GM19240 (cell line): ENCODE measurements at regions not wholly inside any gene's neighbourhood (a gene's known extent, or its start where the extent isn't known, plus 50 kb on each side); places are given as distances from the start of the nearest gene placed in this dataset.

Source experiments
- DNase-seq: peaks from one replicate; pipeline ENCODE4 v3.0.0; 2011; ENCODE audit warnings: low spot score; ENCODE audit not compliant: insufficient read length

DNA sequence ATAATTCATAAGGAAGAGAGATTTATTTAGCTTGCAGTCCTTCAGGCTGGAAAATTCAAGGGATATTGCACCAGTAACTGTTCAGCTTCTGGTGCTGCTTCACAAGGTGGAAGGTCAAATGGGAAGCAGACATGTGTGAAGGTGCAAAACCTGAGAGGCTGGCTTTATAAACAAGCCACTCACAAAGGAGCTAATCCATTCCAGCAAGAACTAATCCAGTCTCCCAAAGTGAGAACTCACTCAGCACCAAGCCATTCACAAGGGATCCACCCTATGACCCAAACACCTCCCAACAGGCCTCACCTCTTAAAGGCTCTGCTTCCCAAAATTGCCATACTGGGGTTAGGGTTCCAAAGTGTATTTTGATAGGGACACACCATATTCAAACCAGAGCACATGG lies 1018.4 kb upstream of the ACVR2A start:
- DNase-seq = no peak

GRCh38 chr2:146821836-146822316 lies 1023.0 kb upstream of the ACVR2A start:
- DNase-seq = no peak

- no peak for DNase-seq
These were observed 1024.2 kb upstream of the ACVR2A start for GRCh38 chr2:146820672-146821071.

- DNase-seq = no peak
These were observed 1026.7 kb upstream of the ACVR2A start for GRCh38 chr2:146818122-146818521.

DNA sequence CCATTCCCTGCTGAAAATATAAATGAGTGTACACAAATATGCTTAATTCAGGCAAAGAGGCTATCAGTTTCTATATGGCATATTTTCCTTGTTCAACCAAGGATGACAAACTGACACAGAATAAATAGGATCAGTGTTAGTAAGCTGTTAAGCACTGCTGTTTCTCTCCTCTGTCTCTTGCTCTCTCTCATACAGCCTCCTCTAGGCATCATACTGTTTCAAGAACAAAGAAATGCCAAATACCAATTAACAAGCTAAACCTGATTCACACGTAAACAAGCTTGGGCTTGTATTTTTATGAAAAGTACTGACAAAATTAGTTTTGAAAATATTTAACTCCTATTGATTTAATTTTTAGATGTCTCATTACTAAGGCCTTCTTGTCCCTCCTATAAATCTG lies 1027.2 kb upstream of the ACVR2A start:
- DNase-seq = no peak

DNA sequence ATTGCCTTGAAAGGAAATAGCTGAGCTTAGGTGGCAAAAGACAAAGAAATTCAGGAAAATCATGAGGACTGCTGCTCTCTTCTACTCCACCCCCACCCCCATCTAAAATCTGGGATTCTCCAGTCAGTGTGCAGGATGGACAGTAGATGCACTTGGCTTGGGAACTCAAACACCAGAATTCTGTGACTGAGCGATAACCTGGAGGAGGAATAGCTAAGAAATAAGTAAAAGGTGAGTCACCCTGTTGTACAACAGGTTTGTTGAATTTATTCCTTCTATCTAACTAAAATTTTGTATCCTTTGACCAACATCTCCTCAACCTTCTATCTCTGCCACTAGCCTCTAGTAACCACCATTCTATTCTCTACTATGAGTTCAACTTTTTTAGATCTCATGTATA lies 1029.9 kb upstream of the ACVR2A start:
- no peak for DNase-seq

- DNase-seq = no peak
These were observed 1037.2 kb upstream of the ACVR2A start for GRCh38 chr2:146807568-146808168.

DNA sequence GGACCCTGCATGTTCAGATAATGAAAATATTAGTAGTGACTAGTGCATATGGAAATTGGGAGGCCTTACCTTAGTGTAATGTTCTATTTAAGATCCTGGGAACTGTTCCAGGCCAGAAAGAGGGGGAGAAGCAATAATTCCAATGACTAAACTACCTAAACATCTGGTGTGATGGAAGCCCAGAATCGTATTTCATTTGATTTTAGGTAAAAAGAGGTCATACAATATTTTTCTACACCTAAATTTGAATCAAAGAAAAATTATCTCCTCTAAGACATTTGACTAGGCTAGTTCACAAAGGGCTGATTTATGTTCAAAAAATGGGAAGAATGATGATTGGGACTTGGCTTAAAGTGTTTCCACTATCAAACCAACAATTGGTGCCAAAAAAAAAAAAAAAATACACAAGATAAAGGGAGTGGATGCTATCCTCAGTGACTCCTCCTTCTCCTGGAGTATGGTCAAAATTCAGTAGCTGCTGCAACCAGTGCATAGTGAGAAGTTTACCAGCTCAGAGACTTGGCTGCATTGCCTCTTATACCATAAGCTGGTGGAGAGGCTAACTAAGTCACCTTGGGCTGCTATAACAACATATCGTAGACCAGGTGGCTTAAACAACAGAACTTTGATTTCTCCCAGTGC lies 1038.3 kb upstream of the ACVR2A start:
- no peak for DNase-seq

DNA sequence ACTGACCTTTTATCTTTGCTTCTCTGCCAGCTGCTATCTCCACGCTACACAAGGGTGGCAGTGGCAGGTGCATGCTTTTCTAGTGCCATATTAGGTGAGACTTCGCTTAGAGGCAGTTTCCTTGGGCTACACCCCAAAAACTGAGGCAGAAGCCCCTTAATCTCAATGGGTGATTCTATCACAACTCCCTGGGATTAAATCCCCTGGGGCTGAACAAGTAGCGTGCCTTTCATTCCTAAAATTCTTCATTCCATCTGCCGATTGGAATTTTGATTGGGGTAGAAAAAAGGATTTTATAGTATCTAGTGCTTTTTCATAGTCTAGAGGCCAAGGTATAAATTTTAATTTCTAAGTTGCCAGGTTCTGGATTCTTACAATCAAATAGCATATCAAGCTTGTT lies 1040.5 kb upstream of the ACVR2A start:
- DNase-seq = no peak

DNA sequence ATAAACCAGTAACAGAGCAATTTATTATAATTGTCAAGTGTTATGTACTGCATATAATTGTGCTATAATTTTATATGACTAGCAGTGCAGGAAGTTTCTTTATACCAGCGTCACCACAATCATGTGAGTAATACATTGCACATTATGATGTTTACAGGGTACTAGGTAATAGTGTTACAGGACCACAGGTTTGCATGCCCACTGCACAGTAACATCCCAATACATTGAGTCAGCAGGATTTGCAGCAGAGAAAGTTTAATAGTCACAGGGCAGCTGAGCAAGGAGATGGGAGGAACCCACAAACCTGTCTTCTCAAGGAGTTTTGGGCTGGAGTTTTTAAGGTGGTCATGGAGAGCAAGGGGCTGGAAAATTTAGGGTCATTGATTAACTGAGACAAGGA lies 1042.9 kb upstream of the ACVR2A start:
- no peak for DNase-seq

GRCh38 chr2:146786396-146786795 lies 1058.4 kb upstream of the ACVR2A start:
- no peak for DNase-seq

DNA sequence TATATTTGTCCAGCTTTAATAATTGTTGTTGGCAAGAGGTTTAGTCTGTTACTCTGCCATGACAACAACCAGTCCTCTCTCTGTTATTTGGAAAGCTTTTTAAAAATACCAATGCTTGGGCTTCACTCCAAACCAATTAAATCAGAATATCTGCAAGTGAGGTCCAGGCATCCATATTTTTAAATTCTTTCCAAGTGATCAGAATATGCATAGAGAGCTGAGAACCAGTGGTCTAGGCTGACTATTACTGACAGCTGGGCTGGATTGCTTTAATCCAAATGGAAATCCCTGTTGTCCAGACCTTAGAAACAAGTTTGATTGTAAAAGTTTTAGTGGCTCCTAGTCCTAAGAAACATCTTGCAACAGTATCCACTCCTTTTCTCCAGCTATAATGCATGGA lies 1059.7 kb upstream of the ACVR2A start:
- no peak for DNase-seq

DNA sequence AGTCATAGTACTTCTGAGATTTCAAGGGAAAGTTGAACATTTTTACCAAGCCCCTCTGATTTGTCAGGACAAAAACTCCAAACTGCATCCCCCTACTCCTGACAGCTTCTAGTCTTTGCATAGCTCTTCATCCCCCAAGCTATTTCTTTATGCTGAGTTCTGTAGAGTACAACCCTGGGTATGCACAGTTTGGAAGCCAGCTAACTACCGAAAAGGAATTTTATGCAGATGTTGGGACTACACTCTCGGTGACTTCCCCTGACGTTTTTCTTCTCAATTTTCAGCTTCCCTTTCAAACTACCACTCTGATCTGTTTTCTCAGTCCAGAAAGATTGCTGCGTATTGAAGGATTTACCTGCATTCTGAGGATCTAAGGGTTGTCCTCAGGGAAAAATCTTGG lies 1060.2 kb upstream of the ACVR2A start:
- DNase-seq = no peak

GRCh38 chr2:146777181-146777580 lies 1067.6 kb upstream of the ACVR2A start:
- DNase-seq = no peak

DNA sequence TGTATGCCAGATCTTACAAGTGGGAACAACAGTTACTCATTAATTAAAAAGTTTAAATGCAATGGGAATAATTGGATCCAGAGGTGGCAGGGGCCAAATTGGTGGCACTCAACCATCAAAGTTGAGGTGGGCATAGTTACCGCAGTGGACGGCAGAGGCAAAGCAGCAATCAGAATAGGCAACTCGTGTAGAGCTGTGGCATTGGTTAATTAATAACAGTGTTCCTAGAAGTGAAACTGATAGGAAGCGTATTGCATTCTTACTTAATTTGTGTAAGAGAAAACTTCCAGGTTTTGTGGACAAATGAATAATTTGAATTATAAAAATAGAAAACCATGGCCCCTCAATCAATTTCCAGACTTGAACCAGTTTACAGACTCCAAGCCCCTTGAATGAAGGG lies 1068.2 kb upstream of the ACVR2A start:
- no peak for DNase-seq

- DNase-seq = no peak
These were observed 1073.3 kb upstream of the ACVR2A start for GRCh38 chr2:146771531-146771930.

- no peak for DNase-seq
These were observed 1080.5 kb upstream of the ACVR2A start for GRCh38 chr2:146764301-146764700.

DNA sequence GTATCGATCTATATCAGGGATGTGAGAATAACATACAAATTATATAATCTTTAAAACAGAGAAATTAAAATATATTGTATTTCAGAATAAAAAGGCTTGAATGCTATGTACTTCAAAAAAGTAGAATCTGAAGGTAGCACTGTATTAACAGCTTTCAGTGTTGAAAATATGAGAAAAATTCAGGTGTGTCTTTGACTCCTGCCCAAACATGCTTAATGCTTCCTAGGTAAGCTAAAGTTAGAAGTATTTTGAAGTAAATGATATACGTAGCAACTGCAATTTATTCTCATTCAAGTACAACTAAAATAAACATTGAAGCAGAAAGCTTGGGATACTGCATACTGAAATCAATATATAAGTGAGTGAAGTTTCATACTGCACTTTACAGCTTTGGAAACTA lies 1082.0 kb upstream of the ACVR2A start:
- no peak for DNase-seq

- no peak for DNase-seq
These were observed 1090.2 kb upstream of the ACVR2A start for GRCh38 chr2:146754606-146755005.

GRCh38 chr2:146748046-146748445 lies 1096.8 kb upstream of the ACVR2A start:
- no peak for DNase-seq

DNA sequence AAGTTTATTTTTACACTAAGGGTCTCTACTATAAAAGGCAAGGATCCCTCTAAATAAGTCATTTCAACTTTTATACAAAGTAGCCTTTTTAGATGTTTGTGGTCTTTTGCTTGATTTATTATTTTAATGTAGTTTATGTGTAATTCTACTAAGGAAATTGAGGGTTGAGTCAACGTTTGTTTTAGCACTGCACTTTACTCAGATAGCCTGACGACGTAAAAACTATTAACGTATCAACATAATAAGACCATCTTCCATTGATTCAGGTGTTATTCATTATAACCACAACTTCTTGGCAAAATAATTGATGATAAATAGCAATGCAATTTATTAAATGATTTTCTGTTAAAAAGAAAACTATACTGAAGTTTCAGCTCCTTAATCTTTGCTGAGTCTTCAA lies 1103.6 kb upstream of the ACVR2A start:
- DNase-seq = no peak

DNA sequence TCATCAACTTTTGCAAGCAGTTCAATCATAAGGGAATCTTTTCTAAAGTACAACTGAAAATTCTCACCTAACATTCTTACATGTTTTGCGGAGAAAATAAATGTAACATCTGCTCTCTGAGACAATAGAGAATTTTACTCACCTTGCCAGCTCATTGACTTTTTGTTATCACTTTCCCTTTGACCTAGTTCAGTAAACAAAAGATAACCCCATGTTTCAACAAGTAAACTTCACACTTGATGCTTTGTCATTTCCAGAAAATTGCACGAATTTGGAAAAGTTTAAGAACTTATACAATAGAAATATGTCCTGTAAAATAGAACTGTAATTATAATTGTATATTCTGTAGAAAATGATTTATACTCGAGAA lies 1110.0 kb upstream of the ACVR2A start:
- no peak for DNase-seq

GRCh38 chr2:146734042-146734820 lies 1110.6 kb upstream of the ACVR2A start:
- no peak for DNase-seq
